GM18505 (cell line): ENCODE measurements at regions not wholly inside any gene's neighbourhood (a gene's known extent, or its start where the extent isn't known, plus 50 kb on each side); places are given as distances from the start of the nearest gene placed in this dataset.
"Not testable (repeated sequence)": the region's sequence is repeated elsewhere in the genome, so short reads cannot be mapped to it uniquely, and the experiment has no call there.

Experiments used
- ATAC-seq: cut with Tn5 transposase; IDR thresholded peaks from one replicate; pipeline ENCODE4 v1.9.1; 2021; ENCODE audit not compliant: unreplicated experiment
- POLR2A ChIP-seq: IDR thresholded peaks from 4 replicates; pipeline ENCODE4 v1.6.1; 2011; ENCODE audit warnings: borderline replicate concordance; ENCODE audit not compliant: insufficient read depth, insufficient read length; ENCODE audit errors: extremely low read depth

DNA sequence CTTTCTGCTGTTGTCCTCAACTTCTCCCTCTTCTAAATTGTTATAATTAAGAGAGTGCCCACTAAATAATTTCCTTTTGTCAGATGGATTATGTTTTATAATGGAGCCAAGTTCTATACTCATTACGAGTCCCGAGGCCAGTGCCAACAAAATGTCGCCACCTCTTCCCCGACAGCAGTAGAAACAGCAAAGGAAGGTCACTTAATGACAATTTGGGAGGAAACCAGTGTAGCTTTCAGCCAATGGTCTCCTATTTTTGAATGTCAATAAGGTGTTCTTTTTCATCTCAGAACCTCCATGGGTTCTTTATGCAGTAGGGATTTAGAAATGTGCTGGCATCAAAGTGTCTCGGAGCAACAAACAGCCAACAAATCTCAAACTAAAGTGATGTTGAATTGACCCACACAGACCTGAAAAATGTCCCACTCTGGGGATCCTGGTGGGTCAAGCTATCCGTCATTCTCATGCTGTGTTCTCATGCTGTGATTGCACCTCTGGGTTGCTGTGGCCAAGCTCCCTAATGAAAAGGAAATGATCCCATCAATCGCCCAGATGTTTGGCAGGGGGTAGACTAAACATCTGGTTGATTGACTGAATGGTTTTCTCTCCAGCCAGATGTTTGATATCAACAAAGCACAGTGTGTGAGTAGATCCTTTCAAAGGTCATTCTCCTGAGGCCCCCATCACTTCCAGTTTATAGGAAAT, 291.9 kb downstream of the DMAC1 start:
- ATAC-seq = no peak
- TF ChIP-seq POLR2A = no peak

DNA sequence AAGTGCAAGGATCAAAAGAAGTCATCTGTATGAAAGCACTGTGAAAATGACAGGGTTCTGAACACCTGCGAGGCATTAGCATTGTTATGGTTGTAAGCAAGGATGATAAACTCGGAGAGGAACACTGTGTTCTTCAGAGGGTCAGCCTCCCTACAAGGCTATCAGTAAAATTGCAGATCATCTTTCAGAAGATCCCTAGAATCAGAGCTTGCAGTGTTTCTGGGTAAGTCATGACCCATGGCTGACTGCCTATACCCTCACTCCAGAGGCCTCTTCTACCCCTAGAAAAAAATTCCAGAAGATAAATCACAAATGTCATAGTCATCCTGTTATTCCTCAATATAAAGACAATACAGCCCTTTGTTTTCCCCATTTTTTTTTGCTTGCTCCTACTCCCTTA, 292.6 kb downstream of the DMAC1 start:
- no peak for TF ChIP-seq POLR2A
- no peak for ATAC-seq

DNA sequence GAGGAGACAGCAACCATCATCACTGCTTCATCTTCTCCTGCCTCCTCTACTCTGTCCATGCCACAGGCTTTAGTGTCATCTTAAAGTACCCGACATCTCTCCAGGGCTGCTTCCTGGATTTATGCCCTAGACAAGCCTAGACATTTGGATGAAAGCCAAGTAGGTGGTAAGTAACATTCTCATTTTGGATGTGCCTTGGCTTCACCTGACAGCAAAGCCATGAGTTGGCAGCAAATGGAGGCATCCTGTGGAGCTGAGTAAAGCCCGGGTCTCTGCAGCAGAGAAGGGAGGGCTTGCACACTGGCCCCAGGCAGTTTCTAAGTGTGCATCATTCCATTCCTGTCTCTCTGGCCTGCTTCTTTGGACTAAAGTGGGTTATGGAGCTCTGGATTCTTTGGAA, 299.1 kb downstream of the DMAC1 start:
- no peak for TF ChIP-seq POLR2A
- no peak for ATAC-seq

DNA sequence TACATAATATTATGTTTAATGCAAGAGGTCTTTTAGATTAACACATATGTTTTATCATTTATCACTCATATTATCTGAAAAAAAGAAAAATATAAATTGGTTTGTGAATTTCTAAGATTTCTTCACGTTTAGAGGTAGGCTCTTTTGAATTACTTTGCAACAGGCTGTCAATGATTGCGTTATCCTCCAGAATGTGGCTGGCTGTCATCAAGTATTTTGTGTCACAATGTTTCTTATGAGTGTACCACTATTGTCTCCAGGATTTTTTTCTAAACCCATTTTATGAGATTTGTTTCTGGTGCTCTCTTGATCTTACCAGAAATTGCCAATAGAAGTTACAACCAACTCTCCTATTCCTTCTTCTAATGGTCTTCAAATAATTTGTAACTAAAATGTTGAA, 307.9 kb downstream of the DMAC1 start:
- no peak for TF ChIP-seq POLR2A
- ATAC-seq = no peak

DNA sequence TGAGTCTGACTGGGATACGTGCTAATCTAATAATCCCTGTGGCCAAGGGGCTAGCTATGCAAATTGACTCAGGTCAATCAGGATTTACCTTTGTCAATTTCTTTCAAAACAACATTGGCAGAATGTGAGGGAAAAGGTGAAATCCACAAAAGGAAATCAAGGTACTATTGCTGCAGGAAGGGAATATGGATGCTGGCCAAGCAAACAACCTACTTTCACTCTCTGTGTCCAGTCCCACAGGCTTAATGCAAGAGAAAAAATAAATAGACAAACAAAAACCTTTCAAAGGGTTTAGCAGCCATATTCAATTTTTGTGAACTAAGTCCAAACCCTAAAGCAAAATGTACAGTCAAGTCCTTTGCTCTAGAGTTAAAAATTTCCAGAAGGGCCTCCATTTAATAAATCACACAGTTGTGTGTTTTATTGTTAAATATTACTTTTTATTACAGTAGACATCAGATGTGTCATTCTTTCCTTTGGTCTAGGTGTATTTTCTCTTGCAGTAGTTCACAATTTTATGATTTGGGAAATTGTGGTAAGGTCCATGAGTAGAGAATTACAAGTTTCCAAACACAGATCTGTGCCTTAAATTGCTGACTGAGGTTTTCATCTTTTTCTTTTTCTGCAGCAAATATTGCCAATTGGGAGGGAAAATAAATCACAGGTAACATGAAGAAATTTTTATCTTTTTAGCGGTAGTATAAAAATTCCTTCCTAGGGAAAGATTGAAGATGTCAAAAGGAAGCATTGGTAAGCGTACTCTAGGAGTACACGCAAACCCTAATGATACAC, 309.1 kb downstream of the DMAC1 start:
- no peak for ATAC-seq
- no peak for TF ChIP-seq POLR2A

DNA sequence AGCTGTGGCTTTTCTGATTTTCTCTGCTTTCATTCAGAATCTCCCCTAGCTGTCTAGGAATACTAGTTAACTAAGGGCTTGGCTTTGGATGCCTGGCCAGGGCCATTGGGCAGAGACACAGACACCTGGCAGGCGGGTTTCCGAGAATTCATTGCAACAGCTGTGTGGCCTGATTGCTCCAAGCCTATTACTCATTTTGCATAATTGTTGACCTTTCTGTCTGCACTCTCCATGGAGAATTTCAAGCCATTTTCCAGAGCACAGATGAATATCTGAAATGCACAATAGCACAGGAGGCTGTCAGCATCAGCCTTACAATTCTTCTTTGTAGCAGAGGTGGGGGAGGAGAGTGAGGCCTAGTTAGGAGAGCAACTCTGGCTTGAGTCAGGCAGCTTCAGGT, 310.5 kb downstream of the DMAC1 start:
- TF ChIP-seq POLR2A = no peak
- ATAC-seq = no peak

DNA sequence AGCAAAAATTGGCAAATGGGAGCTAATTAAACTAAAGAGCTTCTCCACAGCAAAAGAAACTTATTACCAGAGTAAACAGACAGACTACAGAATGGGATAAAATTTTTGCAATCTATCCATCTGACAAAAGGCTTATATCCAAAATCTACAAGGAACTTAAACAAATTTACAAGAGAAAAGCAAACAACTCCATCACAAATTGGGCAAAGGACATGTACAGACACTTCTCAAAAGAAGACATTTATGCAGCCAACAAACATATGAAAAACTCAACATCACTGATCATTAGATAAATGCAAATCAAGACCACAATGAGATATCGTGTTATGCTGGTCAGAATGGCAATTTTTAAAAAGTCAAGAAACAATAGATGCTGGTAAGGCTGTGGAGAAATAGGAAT, 315.6 kb downstream of the DMAC1 start:
- ATAC-seq = not testable (repeated sequence)

DNA sequence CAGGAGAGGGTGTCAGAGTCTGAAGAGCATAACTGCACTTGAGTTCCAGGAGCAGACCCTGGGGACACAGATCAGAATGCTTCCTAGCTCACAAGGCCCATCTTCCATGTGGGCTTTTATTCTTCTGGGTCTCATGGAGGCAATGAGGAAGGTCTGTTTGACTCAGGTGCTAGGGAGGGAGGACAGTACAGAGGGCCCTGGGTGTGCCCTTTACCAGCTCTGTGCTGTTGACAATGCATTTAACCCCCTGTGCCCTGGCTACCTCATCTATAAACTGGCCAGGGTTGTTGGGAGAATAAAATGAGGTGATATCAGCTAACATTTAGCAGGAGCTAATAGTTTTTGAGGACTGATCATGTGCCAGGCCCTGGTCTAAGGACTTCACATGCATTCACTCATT, 318.0 kb downstream of the DMAC1 start:
- no peak for TF ChIP-seq POLR2A
- ATAC-seq = no peak

DNA sequence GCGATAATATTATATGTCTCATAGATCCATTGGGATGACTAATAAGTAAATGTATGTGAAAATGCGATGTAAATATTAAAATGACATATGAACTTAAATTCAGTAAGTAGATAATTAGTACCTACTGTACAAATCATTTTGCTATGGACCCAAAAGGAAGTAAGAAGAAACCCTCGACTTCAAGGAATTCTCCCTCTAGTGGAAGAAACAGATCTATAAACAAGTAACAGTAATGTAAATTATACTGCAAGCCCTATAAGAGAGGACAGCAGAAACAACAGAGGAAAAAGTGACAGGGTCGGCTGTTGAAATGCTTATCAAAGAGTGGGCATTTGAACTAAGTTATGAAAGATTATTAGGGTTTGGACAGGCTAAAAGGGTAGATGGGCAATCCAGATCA, 320.3 kb downstream of the DMAC1 start:
- TF ChIP-seq POLR2A = no peak
- ATAC-seq = no peak

DNA sequence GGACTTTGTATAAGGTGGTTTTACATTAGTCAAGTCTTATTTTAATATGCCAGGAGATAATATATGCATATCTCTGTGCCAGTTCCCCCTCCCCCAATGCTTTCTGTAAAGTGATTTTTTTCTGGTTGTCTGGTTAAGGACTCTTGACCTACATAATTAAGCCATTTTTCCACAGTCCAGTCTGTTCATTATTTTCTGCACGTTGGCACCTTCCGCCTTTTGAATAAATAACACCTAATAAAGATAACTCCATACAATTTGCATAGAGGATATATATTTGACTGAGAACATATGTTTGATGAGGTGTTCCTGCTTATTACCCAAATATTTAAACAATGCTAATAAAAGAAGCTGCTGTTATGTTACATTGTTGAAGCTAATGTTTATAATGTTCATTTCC, 320.9 kb downstream of the DMAC1 start:
- TF ChIP-seq POLR2A = no peak
- ATAC-seq = no peak

DNA sequence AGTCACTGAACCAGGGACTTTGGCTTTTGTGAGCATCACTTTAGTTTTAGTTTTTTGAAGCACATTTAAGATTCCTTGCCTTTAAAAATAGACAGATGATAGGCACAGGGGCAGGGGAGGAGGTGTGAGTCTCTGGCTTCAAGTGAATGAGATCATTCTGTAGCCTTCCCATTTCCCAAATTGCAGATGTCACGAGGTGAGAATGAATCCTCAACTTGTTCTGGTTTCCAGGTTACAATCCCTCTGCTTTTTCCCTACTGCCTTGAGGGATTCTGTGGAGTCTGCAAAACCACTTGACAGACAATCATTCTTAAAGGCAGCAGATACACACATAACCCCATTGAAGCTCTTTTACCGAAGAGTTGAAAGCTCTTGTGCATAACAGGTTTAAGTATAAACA, 332.4 kb downstream of the DMAC1 start:
- no peak for TF ChIP-seq POLR2A
- no peak for ATAC-seq

DNA sequence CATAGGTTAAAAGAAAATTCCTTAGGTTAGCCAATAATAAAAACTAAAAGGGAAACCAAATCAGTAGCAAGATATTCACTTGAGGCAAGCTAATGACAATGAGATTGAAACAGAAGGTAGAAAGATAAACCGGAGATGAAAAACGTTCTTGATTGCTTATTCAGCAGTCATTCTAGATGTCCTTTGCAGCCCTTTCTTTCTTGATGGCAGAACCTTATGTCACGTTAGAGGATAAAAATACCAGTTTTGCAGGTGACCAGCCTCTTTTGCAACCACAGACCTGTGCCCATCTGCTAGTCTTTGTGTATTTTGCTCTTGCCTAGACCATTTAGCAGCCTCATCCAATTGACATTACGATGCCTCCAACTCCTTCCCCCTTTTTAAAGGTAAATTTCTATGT, 337.8 kb downstream of the DMAC1 start:
- no peak for ATAC-seq
- no peak for TF ChIP-seq POLR2A

DNA sequence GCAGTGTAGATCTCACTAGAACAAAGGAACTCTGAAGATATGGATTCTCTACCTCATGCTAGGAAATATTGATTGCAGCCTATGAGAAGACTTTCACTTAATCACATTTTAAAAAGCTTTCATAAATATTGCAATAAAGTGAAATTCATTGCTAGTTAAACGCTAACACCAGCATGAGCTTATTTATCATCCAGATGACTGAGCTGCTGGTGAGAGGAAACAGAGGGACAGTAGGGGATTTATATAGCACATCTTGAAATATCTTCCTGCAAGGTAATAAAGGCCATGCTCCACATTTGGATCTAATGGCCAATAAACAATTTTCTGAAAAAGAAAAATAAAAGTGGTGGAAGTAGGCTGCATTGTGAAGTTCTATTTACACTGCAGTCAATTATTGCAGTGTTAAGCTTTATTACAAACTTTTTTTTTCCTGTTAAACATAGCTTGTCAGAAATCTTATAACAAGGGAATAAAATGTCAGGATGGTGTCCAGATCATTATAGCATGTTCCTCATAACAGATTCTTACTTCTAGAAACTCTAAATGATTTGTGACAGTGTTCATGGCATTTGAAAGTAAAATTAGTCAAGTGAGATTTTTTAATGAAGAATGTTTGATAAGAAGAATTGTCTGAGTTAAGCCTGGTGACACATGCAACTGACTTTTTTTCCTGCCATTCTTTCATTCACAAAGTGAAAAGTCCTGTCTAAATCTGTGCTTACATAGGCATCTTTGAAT, 342.6 kb downstream of the DMAC1 start:
- no peak for ATAC-seq
- no peak for TF ChIP-seq POLR2A

DNA sequence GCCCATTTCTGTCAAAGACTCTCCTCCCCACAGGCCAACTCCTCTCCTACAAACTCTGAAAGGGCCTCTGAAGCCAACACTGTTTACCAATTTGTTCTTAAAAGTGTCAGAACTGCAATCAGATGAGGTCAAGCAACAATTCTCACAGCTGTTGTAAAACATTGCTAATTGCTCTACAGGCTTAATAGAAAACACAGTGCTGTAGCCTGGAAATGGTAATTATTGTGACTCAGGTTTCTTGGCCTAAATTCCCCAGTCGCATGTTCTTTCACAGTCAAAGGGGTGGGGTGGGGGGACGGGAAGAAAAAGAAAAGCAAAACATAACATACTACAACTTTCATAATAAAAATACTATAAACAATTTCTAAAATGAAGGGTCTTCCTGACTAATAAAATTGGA, 343.2 kb downstream of the DMAC1 start:
- no peak for TF ChIP-seq POLR2A
- no peak for ATAC-seq
